SK-N-SH (cell line): ENCODE measurements at regions not wholly inside any gene's neighbourhood (a gene's known extent, or its start where the extent isn't known, plus 50 kb on each side); places are given as distances from the start of the nearest gene placed in this dataset.

Experiments
- CTCF ChIA-PET: fragments of 300-600, 350-600 bp; formaldehyde crosslinking; extraction: SDS; loops from one replicate; lab custom pipeline; 2021; lab: Yijun Ruan, JAX
- POLR2A ChIA-PET: fragments of 350-600 bp; sonication (Branson Sonifier 250); formaldehyde crosslinking; extraction: SDS; loops from one replicate; lab custom pipeline; 2020; ENCODE audit warnings: antibody characterized with exemption, inconsistent platforms; lab: Yijun Ruan, JAX
- DNase-seq: peaks from one replicate; pipeline ENCODE4 v3.0.0; 2012
- H2AFZ ChIP-seq: fragments of 200-600 bp; sonication (generic); 2 replicates; pipeline ENCODE4 v1.8.1; 2016; ENCODE audit warnings: antibody characterized with exemption, mild to moderate bottlenecking, low read depth
- H3F3A ChIP-seq: fragments of 200-600 bp; sonication (generic); replicated peaks from 2 replicates; pipeline ENCODE3; 2016; ENCODE audit warnings: antibody characterized with exemption, mild to moderate bottlenecking; ENCODE audit not compliant: insufficient read depth
- H3K27ac ChIP-seq, 2 experiments: fragments of 200-500 bp in 1 of 2; fragments of 200-600 bp in 1 of 2; sonication (Bioruptor generic) in 1 of 2; sonication (generic), shearing (Covaris generic) in 1 of 2; 2 replicates each; pipeline versions ENCODE4 v1.5.1 to v1.6.1; 2014 to 2016; ENCODE audit warnings: low read depth in 2 of 2, inconsistent platforms in 1 of 2, low read length in 1 of 2, mild to moderate bottlenecking in 1 of 2, mixed read lengths in 1 of 2
- H3K27me3 ChIP-seq: fragments of 200-600 bp; sonication (generic), shearing (Covaris generic); 2 replicates; pipeline ENCODE4 v1.6.1; 2016; ENCODE audit warnings: mixed run types; ENCODE audit not compliant: insufficient read depth
- H3K36me3 ChIP-seq, 2 experiments: fragments of 200-500 bp in 1 of 2; fragments of 200-600 bp in 1 of 2; sonication (Bioruptor generic) in 1 of 2; sonication (generic) in 1 of 2; replicated peaks in 1 of 2; 2 replicates each; pipeline versions ENCODE3 to v1.5.1; 2014 to 2016; ENCODE audit warnings: low read length in 1 of 2, mild to moderate bottlenecking in 1 of 2; ENCODE audit not compliant: insufficient read depth in 2 of 2, control insufficient read depth in 1 of 2
- H3K4me1 ChIP-seq, 2 experiments: fragments of 200-500 bp in 1 of 2; fragments of 200-600 bp in 1 of 2; sonication (Bioruptor generic) in 1 of 2; sonication (generic), shearing (Covaris generic) in 1 of 2; 2 replicates each; pipeline versions ENCODE4 v1.5.1 to v1.6.1; 2014 to 2016; ENCODE audit warnings: low read depth in 1 of 2, low read length in 1 of 2, mixed run types in 1 of 2; ENCODE audit not compliant: insufficient read depth in 2 of 2, control insufficient read depth in 1 of 2
- H3K4me2 ChIP-seq: fragments of 200-600 bp; sonication (generic), shearing (Covaris generic); 2 replicates; pipeline ENCODE4 v1.6.1; 2017; ENCODE audit warnings: mixed run types
- H3K4me3 ChIP-seq, 2 experiments: fragments of 200-500 bp in 1 of 2; fragments of 200-600 bp in 1 of 2; sonication (Bioruptor generic) in 1 of 2; sonication (generic), shearing (Covaris generic) in 1 of 2; 2 replicates each; pipeline versions ENCODE4 v1.5.1 to v1.8.1; 2014 to 2016; ENCODE audit warnings: low read depth in 2 of 2, inconsistent platforms in 1 of 2, low read length in 1 of 2, mild to moderate bottlenecking in 1 of 2, mixed read lengths in 1 of 2, moderate library complexity in 1 of 2
- H3K79me2 ChIP-seq: fragments of 200-600 bp; sonication (generic); 2 replicates; pipeline ENCODE4 v1.8.1; 2017; ENCODE audit warnings: mild to moderate bottlenecking; ENCODE audit not compliant: insufficient read depth
- H3K9ac ChIP-seq: fragments of 200-600 bp; sonication (generic); 2 replicates; pipeline ENCODE4 v1.6.1; 2017; ENCODE audit warnings: mixed run types
- H3K9me2 ChIP-seq: fragments of 200-600 bp; sonication (generic); 2 replicates; pipeline ENCODE4 v1.6.1; 2017; ENCODE audit warnings: mixed run types
- H3K9me3 ChIP-seq: fragments of 200-600 bp; sonication (generic); 2 replicates; pipeline ENCODE4 v1.6.1; 2017; ENCODE audit warnings: mixed run types, mild to moderate bottlenecking, moderate library complexity
- H4K20me1 ChIP-seq: fragments of 200-600 bp; sonication (generic); 2 replicates; pipeline ENCODE4 v1.6.1; 2017; ENCODE audit warnings: mild to moderate bottlenecking, mixed run types; ENCODE audit not compliant: insufficient read depth
- CTCF ChIP-seq: fragments of 200-600 bp; sonication (generic); IDR thresholded peaks from 2 replicates; pipeline ENCODE4 v1.6.1; 2017; ENCODE audit warnings: antibody characterized with exemption, mild to moderate bottlenecking, moderate library complexity
- EP300 ChIP-seq, 2 experiments: IDR thresholded peaks; 2 replicates each; pipeline versions ENCODE4 v1.4.0 to v1.6.1; 2012; ENCODE audit warnings: borderline replicate concordance in 1 of 2, low read depth in 1 of 2, low read length in 1 of 2
- FOSL2 ChIP-seq: IDR thresholded peaks from 2 replicates; pipeline ENCODE4 v1.4.0; 2012; ENCODE audit warnings: low read depth, mild to moderate bottlenecking, moderate library complexity, borderline replicate concordance
- FOXJ3 ChIP-seq: sonication (generic); formaldehyde crosslinking; IDR thresholded peaks from 2 replicates; pipeline ENCODE4 v1.5.1; 2020; ENCODE audit warnings: mild to moderate bottlenecking, missing genetic modification reagents
- FOXM1 ChIP-seq: IDR thresholded peaks from 2 replicates; pipeline ENCODE4 v1.4.0; 2012; ENCODE audit warnings: low read depth, mild to moderate bottlenecking
- GATA2 ChIP-seq: sonication (generic); formaldehyde crosslinking; IDR thresholded peaks from 2 replicates; pipeline ENCODE4 v1.5.0; 2020; ENCODE audit warnings: mild to moderate bottlenecking, missing genetic modification reagents
- IRF3 ChIP-seq: fragments of 150-350 bp; IDR thresholded peaks from 2 replicates; pipeline ENCODE4 v1.6.1; 2016; ENCODE audit warnings: mild to moderate bottlenecking, low read depth, low read length
- JUND ChIP-seq: IDR thresholded peaks from 2 replicates; pipeline ENCODE4 v1.4.0; 2012
- MAX ChIP-seq: IDR thresholded peaks from 2 replicates; pipeline ENCODE4 v1.4.0; 2012; ENCODE audit warnings: low read depth
- MEF2A ChIP-seq: IDR thresholded peaks from 2 replicates; pipeline ENCODE4 v1.4.0; 2012; ENCODE audit warnings: low read depth, borderline replicate concordance
- MXI1 ChIP-seq: IDR thresholded peaks from 2 replicates; pipeline ENCODE4 v1.6.1; 2012; ENCODE audit warnings: mild to moderate bottlenecking, low read depth, low read length, improper control_type of control experiment
- NRF1 ChIP-seq: IDR thresholded peaks from 2 replicates; pipeline ENCODE4 v1.6.1; 2012; ENCODE audit warnings: low read depth, mild to moderate bottlenecking, low read length
- POLR2AphosphoS5 ChIP-seq: IDR thresholded peaks from 2 replicates; pipeline ENCODE4 v1.6.1; 2012; ENCODE audit warnings: low read depth, low read length
- REST ChIP-seq: IDR thresholded peaks from 2 replicates; pipeline ENCODE4 v1.6.1; 2012; ENCODE audit warnings: mild to moderate bottlenecking, low read depth, low read length, moderate library complexity
- RFX5 ChIP-seq: IDR thresholded peaks from 2 replicates; pipeline ENCODE4 v1.6.1; 2012; ENCODE audit warnings: mild to moderate bottlenecking, improper control_type of control experiment, low read length
- RXRA ChIP-seq: IDR thresholded peaks from 2 replicates; pipeline ENCODE4 v1.4.0; 2012; ENCODE audit warnings: low read depth, mild to moderate bottlenecking, borderline replicate concordance
- TCF12 ChIP-seq: IDR thresholded peaks from 2 replicates; pipeline ENCODE4 v1.4.0; 2012
- YY1 ChIP-seq: IDR thresholded peaks from 2 replicates; pipeline ENCODE4 v1.4.0; 2012; ENCODE audit warnings: low read depth, mild to moderate bottlenecking
- WGBS: methylation state at CpG from one replicate; pipeline ENCODE4 v1.1.6; 2017; ENCODE audit warnings: low lambda C conversion rate; 5-methylcytosine and 5-hydroxymethylcytosine counted together

GRCh38 chr1:187622545-187622944, 793.8 kb downstream of the PLA2G4A start:
- no peaks in the 10 kb centered on the region for H3K9me3 ChIP-seq
- POLR2A ChIA-PET = no interaction called here
- peaks cover 0 to 2% of the 10 kb centered on the region in 2 experiments; a peak in 1 of 4 replicates for H3K4me1 ChIP-seq
- no peak overlapping the region for H3K4me2 ChIP-seq
- H3K79me2 ChIP-seq = no peaks in the 10 kb centered on the region
- no peak overlapping the region for H3K27ac ChIP-seq
- DNase-seq = no peak
- CTCF ChIA-PET = no interaction called here
- no peak overlapping the region for H3K4me3 ChIP-seq
- H4K20me1 ChIP-seq = no peaks in the 10 kb centered on the region
- H3K27me3 ChIP-seq = no peaks in the 10 kb centered on the region
- no peak overlapping the region for H3K9ac ChIP-seq
- H3K36me3 ChIP-seq = no peaks in the 10 kb centered on the region
- H3F3A ChIP-seq = no peaks in the 10 kb centered on the region
- no peaks in the 10 kb centered on the region for H3K9me2 ChIP-seq
- TF ChIP-seq MAX = no peak
- TF ChIP-seq MXI1 = no peak
- no peak for TF ChIP-seq CTCF
- no peak for TF ChIP-seq FOXJ3 (CRISPR knock-in tag)
- no peak for TF ChIP-seq GATA2 (CRISPR knock-in tag)
- no peak for TF ChIP-seq POLR2AphosphoS5
- TF ChIP-seq MEF2A = no peak
- no peak for TF ChIP-seq REST
- TF ChIP-seq RFX5 = no peak
- no peak for TF ChIP-seq FOSL2
- no peak for TF ChIP-seq IRF3
- TF ChIP-seq FOXM1 = no peak
- no peak for TF ChIP-seq RXRA
- no peak for TF ChIP-seq TCF12
- no peak for TF ChIP-seq YY1
- TF ChIP-seq JUND = no peak
- no peak for TF ChIP-seq NRF1
- no peak for TF ChIP-seq EP300 (IDR thresholded peaks at IDR 0.05; ENCODE audit: borderline replicate concordance in 1 of 2, low read depth in 1 of 2, low read length in 1 of 2)
- H2AFZ ChIP-seq = no peak overlapping the region
- 74% methylated on average over 1 of the region's 1 CpG for WGBS
